WERI-Rb-1 (cell line): ENCODE measurements at regions not wholly inside any gene's neighbourhood (a gene's known extent, or its start where the extent isn't known, plus 50 kb on each side); places are given as distances from the start of the nearest gene placed in this dataset.

Source experiments
- DNase-seq: peaks from one replicate; pipeline ENCODE4 v3.0.0-alpha.2; 2020
- H3K27ac ChIP-seq: fragments of 250-450 bp; sonication (Bioruptor Pico); 2 replicates; pipeline ENCODE4 v1.5.1; 2020; ENCODE audit warnings: mild to moderate bottlenecking, moderate library complexity
- H3K27me3 ChIP-seq: fragments of 250-450 bp; sonication (Bioruptor Pico); 2 replicates; pipeline ENCODE4 v1.5.1; 2021; ENCODE audit warnings: mild to moderate bottlenecking, low read depth, moderate library complexity; ENCODE audit not compliant: insufficient read depth, severe bottlenecking
- H3K36me3 ChIP-seq: fragments of 250-450 bp; sonication (Bioruptor Pico); 2 replicates; pipeline ENCODE4 v1.5.1; 2020; ENCODE audit warnings: mild to moderate bottlenecking, moderate library complexity
- H3K4me3 ChIP-seq: 2 replicates; pipeline ENCODE4 v1.5.1; 2011; ENCODE audit warnings: low read depth, mild to moderate bottlenecking, control low read depth, low read length
- H3K9me3 ChIP-seq: fragments of 250-450 bp; sonication (Bioruptor Pico); 2 replicates; pipeline ENCODE4 v1.5.1; 2021; ENCODE audit warnings: mild to moderate bottlenecking, moderate library complexity; ENCODE audit not compliant: severe bottlenecking
- TF ChIP-seq, protein P1 (sequence below): IDR thresholded peaks from 2 replicates; pipeline ENCODE4 v1.5.1; 2011; ENCODE audit warnings: low read depth, mild to moderate bottlenecking, control low read depth, inconsistent platforms, low read length

GRCh38 chr10:78889536-78890063, 179.2 kb upstream of the ZMIZ1 start:
- H3K9me3 ChIP-seq = peaks cover 10% of the 10 kb centered on the region
- no peak overlapping the region for H3K27ac ChIP-seq
- TF ChIP-seq, protein P1, sequence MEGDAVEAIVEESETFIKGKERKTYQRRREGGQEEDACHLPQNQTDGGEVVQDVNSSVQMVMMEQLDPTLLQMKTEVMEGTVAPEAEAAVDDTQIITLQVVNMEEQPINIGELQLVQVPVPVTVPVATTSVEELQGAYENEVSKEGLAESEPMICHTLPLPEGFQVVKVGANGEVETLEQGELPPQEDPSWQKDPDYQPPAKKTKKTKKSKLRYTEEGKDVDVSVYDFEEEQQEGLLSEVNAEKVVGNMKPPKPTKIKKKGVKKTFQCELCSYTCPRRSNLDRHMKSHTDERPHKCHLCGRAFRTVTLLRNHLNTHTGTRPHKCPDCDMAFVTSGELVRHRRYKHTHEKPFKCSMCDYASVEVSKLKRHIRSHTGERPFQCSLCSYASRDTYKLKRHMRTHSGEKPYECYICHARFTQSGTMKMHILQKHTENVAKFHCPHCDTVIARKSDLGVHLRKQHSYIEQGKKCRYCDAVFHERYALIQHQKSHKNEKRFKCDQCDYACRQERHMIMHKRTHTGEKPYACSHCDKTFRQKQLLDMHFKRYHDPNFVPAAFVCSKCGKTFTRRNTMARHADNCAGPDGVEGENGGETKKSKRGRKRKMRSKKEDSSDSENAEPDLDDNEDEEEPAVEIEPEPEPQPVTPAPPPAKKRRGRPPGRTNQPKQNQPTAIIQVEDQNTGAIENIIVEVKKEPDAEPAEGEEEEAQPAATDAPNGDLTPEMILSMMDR = no peak
- DNase-seq = no peak
- H3K36me3 ChIP-seq = no peaks in the 10 kb centered on the region
- H3K27me3 ChIP-seq = no peaks in the 10 kb centered on the region
- no peak overlapping the region for H3K4me3 ChIP-seq

DNA sequence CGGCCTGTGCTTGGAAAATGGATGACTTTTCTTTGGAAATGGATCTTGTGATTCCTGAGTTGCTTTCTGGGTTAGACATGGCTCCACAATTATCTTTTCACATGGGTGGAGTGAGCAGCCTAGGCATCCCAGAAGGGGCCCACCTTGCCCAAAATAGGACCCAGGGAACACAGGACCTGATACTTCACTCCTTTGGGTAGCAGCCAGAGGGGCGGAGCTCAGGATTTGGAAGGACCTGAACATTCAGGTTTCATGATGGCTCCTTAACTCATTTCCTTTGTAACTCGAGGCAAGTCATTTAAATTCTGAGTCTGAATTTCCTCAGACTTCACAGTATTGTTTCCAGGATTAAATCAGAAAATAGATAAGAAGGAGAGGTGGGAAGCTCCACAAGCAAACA, 178.3 kb upstream of the ZMIZ1 start:
- TF ChIP-seq, protein P1 = no peak
- Histone ChIP-seq H3K27me3 (no peaks in the 10 kb centered on the region), H3K27ac (no peak overlapping the region), H3K36me3 (no peaks in the 10 kb centered on the region), H3K4me3 (no peak overlapping the region), H3K9me3 (peaks cover 10% of the 10 kb centered on the region)
- no peak for DNase-seq

DNA sequence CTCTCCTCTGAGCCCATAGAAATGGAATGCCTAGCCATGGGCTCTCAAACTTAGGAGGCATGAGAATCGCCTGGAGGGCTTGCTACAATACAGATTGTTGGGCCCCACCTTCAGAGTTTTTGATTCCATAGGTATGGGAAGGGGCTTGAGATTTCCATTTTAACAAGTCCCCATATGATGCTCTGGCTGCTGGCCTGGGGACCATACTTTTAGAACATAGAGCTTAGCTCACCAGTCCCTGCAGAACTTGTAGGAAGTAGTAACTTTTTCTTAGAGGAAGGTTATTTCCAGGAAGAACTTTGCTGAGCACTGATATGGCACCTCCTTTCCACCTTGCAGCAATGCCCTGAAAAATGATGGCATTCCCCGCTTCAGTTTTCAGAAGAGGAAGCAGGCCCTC, 177.0 kb upstream of the ZMIZ1 start:
- no peaks in the 10 kb centered on the region for H3K27me3 ChIP-seq
- H3K9me3 ChIP-seq = no peaks in the 10 kb centered on the region
- no peak for DNase-seq
- H3K4me3 ChIP-seq = no peak overlapping the region
- TF ChIP-seq, protein P1 = no peak
- no peak overlapping the region for H3K27ac ChIP-seq
- H3K36me3 ChIP-seq = no peaks in the 10 kb centered on the region

GRCh38 chr10:78892338-78893176, 176.2 kb upstream of the ZMIZ1 start:
- Histone ChIP-seq H3K36me3 (no peaks in the 10 kb centered on the region), H3K9me3 (no peaks in the 10 kb centered on the region), H3K4me3 (no peak overlapping the region), H3K27ac (no peak overlapping the region), H3K27me3 (no peaks in the 10 kb centered on the region)
- DNase-seq = no peak
- TF ChIP-seq, protein P1 = no peak

GRCh38 chr10:78893217-78893616, 175.5 kb upstream of the ZMIZ1 start:
- Histone ChIP-seq H3K36me3 (no peaks in the 10 kb centered on the region), H3K27me3 (no peaks in the 10 kb centered on the region), H3K27ac (no peak overlapping the region), H3K9me3 (no peaks in the 10 kb centered on the region), H3K4me3 (no peak overlapping the region)
- TF ChIP-seq, protein P1 = no peak
- DNase-seq = no peak
